NCI-H774 (cell line): ENCODE measurements at regions not wholly inside any gene's neighbourhood (a gene's known extent, or its start where the extent isn't known, plus 50 kb on each side); places are given as distances from the start of the nearest gene placed in this dataset.
"Not testable (repeated sequence)": the region's sequence is repeated elsewhere in the genome, so short reads cannot be mapped to it uniquely, and the experiment has no call there.

ENCODE experiments used
- DNase-seq: peaks from one replicate; lab custom pipeline; 2025; lab: John Stamatoyannopoulos, UW

DNA sequence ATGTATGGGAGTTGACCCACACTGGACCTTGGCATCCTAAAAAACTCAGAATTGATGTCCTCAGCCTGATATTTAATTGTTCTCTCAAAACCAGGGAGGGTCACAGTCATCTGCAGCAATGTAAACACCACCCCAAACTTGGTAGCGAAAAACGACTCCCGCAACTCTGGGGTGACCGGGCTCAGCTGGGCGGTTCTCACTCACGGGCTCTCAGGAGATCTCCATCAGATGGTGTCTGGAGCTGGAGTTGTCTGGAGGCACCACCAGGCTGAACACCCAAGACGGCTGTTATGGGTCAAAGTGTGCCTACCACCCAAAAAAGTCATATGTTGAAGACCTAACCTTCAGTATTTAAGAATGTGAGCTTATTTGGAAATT is 50.9 kb upstream of the NXT1 start:
- DNase-seq, result no peak

DNA sequence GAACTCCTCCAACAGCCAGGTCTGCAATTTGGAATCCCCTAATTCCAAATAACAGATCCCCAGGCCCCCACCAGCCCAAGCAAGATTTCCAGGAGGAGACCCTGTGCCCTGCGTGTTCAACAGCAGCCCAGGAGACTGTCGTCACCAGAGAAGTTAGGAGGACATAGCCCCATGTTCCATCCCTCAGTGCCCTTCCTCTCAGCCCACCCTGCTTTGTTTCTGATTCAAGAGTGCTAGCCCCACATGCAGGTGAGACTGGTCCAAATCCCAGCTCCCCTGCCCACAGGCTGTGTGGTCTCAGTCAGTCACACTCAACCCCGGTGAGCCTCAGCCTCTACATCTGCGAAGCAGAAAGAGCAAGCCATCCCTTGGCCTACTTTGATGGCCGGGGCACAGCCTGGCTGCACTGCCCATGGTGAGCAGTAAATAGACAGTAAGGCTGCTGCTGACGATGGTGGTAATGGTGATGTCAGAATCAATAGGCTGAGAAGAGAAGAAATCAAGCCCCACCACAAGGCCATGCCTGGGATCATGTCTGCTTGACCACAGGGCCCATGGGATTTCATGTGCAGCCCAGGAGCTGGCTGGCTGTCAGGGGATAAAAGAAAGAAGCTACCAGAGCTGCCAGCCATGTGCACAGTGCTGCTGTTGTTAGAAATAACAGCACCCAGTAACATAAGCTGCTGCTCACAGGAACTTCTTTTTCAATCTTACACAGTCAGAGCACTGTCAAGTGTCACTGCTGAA is 51.5 kb upstream of the NXT1 start:
- no peak for DNase-seq

DNA sequence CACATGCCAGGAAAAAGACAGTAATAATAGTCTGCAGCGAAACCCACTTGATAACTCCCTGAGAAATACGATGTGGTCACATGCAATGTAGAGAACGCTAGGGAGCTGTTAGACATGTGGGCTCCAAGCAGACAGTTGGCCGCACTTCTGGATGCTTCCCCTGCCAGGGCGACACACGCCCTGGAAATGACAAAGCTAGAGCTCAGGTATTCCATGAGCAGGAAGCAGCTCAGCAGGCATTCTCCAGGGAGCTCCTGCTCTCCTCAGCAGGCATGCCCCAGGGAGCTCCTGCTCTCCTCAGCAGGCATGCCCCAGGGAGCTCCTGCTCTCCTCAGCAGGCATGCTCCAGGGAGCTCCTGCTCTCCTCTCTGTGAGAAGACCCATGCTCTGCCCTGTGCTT is 52.4 kb upstream of the NXT1 start:
- DNase-seq, result no peak

GRCh38 chr20:23296841-23297701 is 53.5 kb upstream of the NXT1 start:
- DNase-seq, result no peak

DNA sequence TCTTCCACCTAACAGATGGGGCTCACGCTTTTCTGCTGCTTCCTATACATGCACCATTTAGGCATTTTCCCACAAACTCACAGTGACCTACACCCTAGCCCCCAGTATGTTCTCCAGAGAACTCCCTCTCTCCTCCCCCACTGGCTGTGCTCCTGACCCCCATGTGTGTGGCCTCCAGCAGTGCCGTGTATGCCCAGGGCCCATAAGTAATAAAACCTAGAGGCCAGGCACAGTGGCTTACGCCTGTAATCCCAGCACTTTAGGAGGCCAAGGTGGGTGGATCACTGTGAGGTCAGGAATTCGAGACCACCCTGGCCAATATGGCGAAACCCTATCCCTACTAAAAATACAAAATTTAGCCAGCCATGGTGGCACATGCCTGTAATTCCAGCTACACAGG is 54.7 kb upstream of the NXT1 start:
- DNase-seq, result no peak

- DNase-seq, result no peak
These were observed 55.9 kb upstream of the NXT1 start for GRCh38 chr20:23294671-23295070.

DNA sequence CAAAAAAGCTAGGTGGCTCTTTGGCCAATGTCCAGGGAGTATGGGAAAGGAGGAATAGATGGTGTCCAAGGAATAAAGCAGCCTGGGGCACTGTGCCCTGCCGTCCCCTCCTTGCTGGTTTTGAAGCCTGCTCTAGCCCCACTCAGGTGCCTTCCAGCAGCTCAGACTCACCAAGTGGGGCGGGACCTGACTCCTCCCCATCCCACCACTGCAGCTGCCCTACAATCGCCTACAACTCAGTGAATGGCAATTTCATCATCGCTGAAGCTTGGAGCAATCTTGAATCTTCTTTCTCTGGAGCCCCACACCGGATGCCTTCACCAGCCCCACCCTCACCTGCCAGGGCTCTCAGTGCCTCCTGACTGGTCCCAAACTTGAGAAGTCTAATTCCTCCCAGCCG is 56.4 kb upstream of the NXT1 start:
- no peak for DNase-seq

DNA sequence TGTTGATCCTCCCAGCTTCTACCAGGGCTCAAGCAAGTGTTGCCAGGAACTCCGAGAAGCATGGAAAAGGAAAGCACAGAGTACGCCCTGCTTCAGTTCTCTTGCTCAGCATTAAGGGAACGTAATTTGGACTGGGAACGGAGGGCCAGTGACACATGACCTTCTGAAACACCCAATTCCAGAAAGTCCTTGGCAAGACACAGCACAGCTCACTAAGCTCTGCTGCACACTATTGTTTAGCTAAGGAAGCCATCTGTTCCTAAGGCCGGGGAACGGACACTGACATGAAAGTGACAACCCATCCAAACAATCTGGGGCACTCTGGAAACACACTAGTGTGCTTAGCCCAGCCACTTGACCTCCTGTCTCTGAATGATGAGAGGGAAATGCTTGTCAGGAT is 56.9 kb upstream of the NXT1 start:
- no peak for DNase-seq

DNA sequence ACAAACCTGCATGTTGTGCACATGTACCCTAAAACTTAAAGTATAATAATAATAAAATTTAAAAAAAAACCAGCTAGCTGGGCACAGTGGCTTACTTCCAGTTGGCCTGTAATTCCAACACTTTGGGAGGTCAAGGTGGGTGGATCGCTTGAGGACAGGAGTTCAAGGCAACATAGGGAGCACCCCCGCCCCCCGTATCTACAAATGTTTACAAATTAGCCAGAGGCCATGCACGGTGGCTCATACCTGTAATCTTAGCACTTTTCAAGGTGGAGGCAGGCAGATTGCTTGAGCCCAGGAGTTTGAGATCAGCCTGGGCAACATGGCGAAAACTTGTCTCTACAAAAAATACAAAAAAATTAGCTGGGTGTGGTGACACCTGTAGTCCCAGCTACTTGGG is 58.3 kb upstream of the NXT1 start:
- not testable (repeated sequence) for DNase-seq

- no peak for DNase-seq
These were observed 58.9 kb upstream of the NXT1 start for GRCh38 chr20:23291575-23292240.

GRCh38 chr20:23290761-23291574 is 59.6 kb upstream of the NXT1 start:
- DNase-seq, result no peak

DNA sequence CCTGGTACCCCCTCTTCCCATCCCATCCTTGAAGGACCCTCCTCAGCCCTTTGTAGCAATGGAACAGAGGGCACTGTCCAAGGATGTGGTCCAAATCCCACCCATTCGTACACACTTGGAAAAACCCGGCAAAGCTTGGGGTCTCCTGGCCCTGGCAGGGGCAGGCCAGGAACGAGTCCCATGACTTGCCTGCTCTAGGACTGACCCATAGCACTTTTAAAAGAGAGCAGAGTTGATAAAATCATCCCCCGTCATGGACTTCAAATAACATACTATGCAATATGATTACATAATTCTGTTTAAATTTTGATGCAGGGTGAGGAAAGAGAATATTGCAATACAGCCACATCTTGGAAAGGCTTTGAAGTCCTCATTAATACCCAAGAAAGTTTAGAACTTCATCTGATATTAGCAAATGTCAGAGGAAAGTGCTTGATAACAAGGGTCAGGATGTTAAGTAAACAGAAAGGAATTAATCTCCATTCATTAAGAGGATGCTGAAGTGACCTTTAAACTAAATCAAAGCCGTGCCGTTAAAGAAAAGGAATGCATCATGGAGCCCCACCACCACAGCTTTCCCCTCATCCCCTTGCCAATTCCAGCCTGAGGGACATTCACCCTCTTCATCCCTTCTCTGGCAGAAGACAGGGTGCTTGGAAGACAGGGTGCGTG is 60.7 kb upstream of the NXT1 start:
- DNase-seq, result no peak

DNA sequence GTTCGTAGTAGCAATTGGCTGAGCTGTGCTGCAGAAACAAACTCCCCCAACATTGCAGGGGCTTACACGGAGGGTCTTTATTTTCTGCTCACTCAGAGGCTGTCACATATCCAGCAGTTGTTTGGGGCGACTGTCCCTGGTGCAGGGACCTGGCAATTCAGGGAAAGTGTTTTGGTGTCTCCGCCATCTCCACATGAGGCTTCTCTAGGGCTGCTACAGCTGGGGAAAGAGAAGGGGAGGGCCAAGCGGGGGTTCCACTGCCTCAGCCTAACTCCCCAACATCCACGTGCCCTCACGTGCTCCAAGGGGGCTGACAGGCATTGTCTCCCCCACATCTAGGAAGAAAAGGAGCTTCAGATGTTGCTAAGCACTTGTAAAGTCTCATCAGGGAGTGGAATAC is 61.3 kb upstream of the NXT1 start:
- DNase-seq, result no peak

DNA sequence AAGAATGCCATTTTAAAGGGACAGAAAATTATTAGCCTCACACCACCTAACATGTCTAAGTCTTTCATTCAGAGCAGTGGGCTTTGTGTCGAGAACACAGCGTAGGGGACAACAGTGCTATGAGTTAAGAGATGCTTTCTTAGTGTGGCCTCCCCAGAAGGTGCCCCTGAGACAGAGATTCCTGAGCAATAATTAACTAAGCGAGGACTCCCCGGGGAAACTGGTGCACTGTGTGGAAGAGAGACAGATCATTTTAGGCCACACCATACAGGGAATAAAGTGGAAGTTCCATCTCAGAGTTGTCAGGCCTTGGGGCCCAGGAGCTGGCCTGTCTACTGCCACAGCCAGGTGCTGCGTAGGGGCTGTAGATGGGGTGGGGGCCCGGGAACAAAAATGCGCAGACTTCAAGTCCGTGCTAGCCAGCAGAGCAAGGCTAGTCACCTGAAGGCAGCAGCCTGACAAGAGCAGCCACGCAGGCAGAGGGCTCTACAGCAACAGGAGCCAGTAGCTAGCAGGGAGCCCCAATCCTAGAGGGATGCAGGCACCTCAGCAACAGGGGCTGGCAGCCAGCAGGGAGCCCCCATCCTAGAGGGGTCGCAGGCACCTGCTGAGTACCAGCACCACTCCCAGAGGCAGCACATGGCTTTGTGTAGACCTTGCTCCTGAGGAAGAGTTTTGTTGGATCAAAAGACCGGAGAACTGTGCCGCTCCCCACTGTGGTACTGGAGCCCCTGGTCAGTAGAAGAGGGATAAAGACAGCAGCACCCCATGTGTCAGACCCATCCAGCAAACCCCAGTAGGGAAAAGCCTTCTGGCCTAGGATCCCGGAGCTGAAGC is 63.0 kb upstream of the NXT1 start:
- no peak for DNase-seq

GRCh38 chr20:23286346-23286745 is 64.2 kb upstream of the NXT1 start:
- no peak for DNase-seq

GRCh38 chr20:23285536-23285935 is 65.1 kb upstream of the NXT1 start:
- DNase-seq, result no peak

DNA sequence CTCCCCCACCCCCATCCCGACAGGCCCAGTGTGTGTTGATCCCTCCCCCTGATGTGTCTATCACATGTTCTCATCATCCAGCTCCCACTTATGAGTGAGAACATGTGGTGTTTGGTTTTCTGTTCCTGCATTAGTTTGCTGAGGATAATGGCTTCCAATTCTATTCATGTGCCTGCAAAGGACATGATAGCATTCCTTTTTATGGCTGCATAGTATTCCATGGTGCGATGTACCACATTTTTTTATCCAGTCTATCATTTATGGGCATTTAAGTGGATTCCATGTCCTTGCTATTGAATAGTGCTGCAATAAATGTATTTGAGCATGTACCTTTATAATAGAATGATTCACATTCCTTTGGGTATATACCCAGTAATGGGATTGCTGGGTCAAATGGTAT is 66.6 kb upstream of the NXT1 start:
- DNase-seq, result no peak

DNA sequence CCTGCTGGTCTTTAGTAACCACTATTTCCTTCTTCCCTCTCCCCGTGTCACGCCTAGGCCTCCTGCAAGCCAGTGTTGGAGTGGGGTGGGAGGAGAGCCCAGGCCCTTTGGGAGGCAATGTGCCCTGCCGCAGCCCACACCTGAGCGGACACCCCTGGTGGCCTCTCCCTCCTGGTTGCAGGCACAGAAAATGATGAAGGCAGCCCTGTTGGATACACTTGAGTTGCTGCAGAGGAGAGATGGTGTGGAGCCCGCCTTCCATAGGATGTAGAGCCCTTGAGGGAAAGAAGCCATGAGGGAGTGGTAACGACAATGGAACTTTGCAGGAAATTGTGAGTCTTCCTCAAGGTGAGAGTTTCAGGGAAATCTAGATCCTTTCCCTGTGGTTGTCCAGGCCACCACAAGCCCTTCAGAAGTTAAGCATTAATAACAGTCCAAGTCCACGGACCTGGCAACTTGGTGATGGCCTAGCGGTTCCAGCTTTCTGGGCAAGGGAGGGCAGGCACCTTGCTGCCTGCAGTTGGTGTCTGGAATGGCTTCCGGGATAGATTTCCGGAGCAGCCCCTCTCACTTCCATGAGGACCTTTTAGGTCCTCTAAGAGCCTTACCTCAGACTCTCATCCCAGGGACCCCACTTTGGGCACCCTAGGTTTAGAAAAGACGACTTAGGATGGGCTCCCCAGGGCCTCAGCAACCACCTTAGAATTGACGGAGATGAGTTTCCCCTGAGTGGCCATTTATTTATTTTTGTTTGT is 67.3 kb upstream of the NXT1 start:
- DNase-seq, result no peak

DNA sequence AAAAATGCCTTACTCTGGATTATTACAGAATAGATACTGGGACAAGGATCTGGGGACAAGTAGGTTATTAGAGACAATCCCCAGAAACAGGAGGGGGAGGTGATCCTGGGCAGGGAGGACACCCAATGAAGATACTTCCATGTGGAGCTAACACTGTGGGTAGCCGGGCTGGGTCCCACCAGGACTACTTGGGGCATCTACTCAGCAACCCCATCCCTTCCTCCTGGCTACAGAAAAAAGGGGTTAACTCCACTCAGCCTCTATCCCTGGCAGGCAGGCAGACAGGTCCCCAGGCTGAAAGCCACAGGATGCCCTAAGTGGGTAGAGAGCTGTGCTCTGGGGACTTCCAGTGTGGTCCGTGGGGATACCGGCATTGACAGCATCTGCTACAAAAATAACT is 68.0 kb upstream of the NXT1 start:
- no peak for DNase-seq

DNA sequence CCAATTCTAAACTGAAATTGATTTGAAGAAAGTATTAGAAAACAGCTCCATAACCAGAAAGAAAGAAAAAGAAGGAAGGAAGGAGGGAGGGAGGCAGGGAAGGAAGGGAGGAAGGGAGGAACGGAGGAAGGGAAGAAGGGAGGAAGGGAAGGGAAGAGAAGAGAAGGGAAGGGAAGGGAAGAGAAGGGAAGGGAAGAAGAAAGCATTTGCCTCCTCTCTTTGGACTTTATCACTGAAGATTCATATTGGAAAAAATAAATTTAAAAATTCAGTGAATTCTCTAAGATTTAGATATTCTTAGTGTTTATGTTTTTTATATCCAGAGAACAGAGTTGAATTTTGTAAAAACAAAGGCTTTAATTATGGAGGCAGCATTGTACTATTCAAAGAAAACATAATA is 68.5 kb upstream of the NXT1 start:
- no peak for DNase-seq
